Thymus (tissue), 11 donors: ENCODE measurements at regions not wholly inside any gene's neighbourhood (a gene's known extent, or its start where the extent isn't known, plus 50 kb on each side); places are given as distances from the start of the nearest gene placed in this dataset.

Source experiments
- DNase-seq, 9 donors: peaks; one replicate each; pipeline ENCODE4 v3.0.0-alpha.2; 2013; ENCODE audit warnings: low spot score in 9 of 9, low read depth in 6 of 9, missing footprints in 1 of 9
- H3K27ac ChIP-seq, 2 donors: one replicate each; pipeline ENCODE4 v1.5.1; 2013; ENCODE audit warnings: control low read depth in 1 of 2, low read depth in 1 of 2, low read length in 1 of 2, mild to moderate bottlenecking in 1 of 2, moderate library complexity in 1 of 2
- H3K27me3 ChIP-seq, 2 donors: one replicate each; pipeline ENCODE4 v1.5.1; 2013; ENCODE audit warnings: low read length in 1 of 2; ENCODE audit not compliant: control insufficient read depth in 2 of 2, insufficient read depth in 1 of 2
- H3K36me3 ChIP-seq, 2 donors: one replicate each; pipeline ENCODE4 v1.5.1; 2013; ENCODE audit warnings: low read length in 1 of 2, mild to moderate bottlenecking in 1 of 2, moderate library complexity in 1 of 2; ENCODE audit not compliant: control insufficient read depth in 2 of 2, insufficient read depth in 2 of 2
- H3K4me1 ChIP-seq, 2 donors: one replicate each; pipeline ENCODE4 v1.5.1; 2013; ENCODE audit warnings: low read length in 2 of 2; ENCODE audit not compliant: control insufficient read depth in 2 of 2, insufficient read depth in 2 of 2
- H3K4me3 ChIP-seq, 2 donors: one replicate each; pipeline ENCODE4 v1.5.1; 2013; ENCODE audit warnings: low read length in 2 of 2, control low read depth in 1 of 2, mild to moderate bottlenecking in 1 of 2
- H3K9me3 ChIP-seq, 2 donors: one replicate each; pipeline ENCODE4 v1.5.1; 2013; ENCODE audit warnings: low read length in 1 of 2, mild to moderate bottlenecking in 1 of 2; ENCODE audit not compliant: control insufficient read depth in 2 of 2, insufficient read depth in 1 of 2
- WGBS: extraction: QIAGEN DNeasy Blood & Tissue Kit; methylation state at CpG from one replicate; pipeline ENCODE4 v1.1.7; 2013; 5-methylcytosine and 5-hydroxymethylcytosine counted together
- donor health status: healthy.

DNA sequence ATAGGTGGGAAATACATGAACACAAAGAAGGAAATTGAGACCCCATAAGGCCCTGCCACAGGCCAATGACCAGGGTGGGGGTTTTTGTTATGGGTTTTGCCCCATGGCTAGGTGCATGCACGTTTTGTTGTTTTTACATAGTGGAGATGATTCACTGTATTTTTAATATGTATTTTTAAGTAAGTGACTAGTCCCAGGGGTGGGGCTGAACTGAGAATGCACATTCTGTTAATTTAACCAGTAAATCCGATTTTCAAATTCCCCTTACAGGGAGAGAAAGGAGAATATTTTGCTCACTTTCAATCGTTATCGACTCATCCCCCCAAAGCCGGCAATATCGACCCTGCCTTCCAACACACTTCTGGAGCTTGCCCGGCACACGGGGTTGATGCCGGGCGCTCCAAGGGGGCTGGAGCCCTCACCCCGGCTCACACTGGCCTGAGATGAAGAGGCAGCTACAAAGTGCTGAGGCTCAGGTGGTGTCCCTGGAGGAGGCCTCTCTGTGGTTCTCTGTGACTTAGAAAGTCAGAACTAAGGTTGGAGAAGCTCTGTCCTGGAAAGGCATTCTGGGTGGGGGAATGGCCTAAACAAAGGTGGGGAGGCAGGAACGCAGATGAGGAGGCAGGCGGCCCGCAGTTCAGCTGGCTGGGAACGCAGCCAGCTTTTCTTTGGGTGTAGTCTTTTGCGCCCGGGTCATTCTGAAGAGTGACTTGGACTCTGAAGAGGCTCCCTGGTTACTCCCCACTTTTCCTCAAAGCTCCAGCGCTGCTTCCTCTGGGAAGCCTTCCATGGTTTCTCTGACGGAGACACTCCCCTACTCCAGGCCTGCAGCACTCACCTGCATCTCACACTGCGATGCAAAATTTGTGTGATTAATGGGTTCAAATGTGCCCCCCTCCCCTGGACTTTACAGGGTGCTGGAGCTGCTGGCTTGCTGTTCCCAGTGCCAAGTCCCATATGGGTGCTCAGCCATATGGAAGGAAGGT, 50.7 kb upstream of the DLK1 start:
- Histone ChIP-seq H3K4me1 (peaks cover 0 to 64% of the 10 kb centered on the region in 2 donors), H3K36me3 (no peaks in the 10 kb centered on the region), H3K4me3 (no peak overlapping the region), H3K27ac (peak overlapping the region in 1 of 2 donors; percentile 71), H3K9me3 (no peaks in the 10 kb centered on the region), H3K27me3 (peaks cover 15 to 29% of the 10 kb centered on the region in 2 donors)
- DNase-seq: no peak
- 86% methylated on average over 20 of the region's 20 CpGs for WGBS
